GM21619 (cell line): ENCODE measurements at regions not wholly inside any gene's neighbourhood (a gene's known extent, or its start where the extent isn't known, plus 50 kb on each side); places are given as distances from the start of the nearest gene placed in this dataset.
"Not testable (repeated sequence)": the region's sequence is repeated elsewhere in the genome, so short reads cannot be mapped to it uniquely, and the experiment has no call there.

Experiments used
- ATAC-seq: cut with Tn5 transposase; IDR thresholded peaks from one replicate; pipeline ENCODE4 v1.9.1; 2021; ENCODE audit not compliant: unreplicated experiment

DNA sequence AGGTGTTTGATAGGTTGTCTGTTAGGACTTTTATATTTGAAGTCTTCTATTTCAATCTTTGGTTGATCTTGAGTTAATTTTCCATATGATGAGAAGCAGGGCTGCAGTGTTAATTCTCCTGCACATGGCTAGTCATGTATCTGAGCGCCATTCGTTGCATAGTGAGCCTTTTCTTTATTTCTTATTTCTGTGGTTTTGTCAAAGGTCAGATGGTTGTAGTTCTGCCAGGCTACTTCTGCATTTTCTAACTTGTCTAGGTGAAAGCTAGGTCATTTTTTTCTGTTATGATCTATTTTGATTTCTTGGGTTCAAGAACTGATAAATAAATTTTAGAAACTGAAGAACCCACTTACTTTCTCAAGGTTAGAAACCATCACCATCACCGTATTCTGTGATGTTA is 56.7 kb downstream of the CCDC74A start:
- no peak for ATAC-seq

GRCh38 chr2:131584940-131585339 is 57.3 kb downstream of the CCDC74A start:
- peak; percentile 52 for ATAC-seq

- peak; percentile 79 for ATAC-seq
Observed at GRCh38 chr2:131588152-131588873, 60.6 kb downstream of the CCDC74A start.

- not testable (repeated sequence) for ATAC-seq
Observed at GRCh38 chr2:131589126-131589525, 61.4 kb downstream of the CCDC74A start.

DNA sequence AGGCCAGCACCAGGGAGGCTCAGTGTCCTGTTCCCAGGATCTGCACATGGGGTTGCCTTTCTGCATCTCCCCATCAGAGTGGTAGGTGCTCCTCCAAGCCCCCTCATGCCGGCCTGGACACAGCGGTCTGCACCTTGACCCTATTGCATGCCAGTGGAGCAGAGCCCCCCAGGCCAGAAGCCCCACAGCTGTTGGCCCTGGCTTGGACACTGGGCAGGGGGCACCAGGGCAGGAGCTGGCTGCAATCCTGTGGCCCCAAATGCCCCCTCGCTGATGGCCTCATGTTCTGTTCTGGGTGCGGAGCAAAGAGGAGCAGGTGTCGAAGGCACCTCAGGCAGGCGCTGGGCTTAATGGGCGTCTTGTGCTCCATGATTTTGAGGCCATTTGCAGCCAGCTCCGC is 62.7 kb downstream of the CCDC74A start:
- no peak for ATAC-seq

GRCh38 chr2:131590896-131591295 is 63.2 kb downstream of the CCDC74A start:
- no peak for ATAC-seq

- ATAC-seq: not testable (repeated sequence)
Observed at GRCh38 chr2:131596561-131596960, 68.9 kb downstream of the CCDC74A start.

DNA sequence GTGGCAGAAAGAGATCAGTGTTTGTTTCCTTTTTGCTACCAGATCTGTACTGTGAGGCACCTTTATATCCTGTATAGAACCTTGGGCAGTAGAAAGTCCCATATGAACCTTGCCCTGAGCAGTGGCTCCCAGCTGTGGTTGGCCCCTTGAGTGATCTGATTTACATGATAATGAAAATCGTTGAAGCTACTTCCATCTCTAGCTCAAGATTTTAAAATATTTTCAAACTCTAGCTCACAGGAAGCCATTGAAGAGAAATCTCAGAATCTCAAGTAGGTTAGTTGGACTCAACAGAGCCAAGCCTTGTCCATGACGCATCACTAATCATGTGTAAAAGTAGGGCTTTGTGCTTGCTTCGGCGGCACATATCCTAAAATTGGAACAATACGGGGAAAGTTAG is 74.8 kb downstream of the CCDC74A start:
- ATAC-seq: not testable (repeated sequence)

DNA sequence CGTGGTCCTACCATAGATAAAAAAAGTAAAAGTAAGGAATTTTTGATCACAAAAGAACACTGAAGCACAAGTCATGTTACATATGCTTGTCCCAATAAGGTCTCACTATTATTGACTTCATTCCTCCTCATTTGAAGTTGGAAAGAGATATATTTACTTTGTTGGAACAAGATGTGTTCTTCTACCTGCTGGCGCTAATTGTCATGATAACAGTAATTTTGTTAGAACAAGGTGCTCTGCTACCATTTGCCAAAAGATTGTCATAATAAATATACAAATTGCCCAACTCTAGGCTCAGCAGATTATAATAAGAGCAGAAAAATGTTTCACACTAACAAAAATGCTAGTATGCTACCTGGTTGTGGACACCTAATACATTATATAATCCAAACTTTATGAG is 77.0 kb downstream of the CCDC74A start:
- ATAC-seq: not testable (repeated sequence)

DNA sequence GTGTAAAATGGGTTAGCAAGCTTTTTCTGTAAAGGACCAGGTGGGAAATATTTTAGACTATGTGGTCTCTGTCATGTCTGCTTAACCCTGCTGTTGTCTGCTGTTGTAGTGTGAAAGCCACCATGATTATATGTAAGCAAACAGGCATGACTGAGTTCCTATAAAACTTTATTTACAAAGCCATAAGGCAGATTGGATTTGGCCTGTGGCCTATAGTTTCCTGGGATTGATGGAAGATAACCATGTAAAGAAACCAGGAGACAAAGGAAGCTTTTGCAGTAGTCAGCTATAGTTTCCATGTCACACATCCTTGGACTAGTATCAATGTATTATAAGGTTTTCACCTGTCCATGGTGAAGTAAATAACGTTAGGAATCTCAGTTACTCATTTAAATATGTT is 78.7 kb downstream of the CCDC74A start:
- ATAC-seq: not testable (repeated sequence)

GRCh38 chr2:131607056-131607455 is 79.4 kb downstream of the CCDC74A start:
- not testable (repeated sequence) for ATAC-seq

GRCh38 chr2:131614539-131614938 is 86.9 kb downstream of the CCDC74A start:
- not testable (repeated sequence) for ATAC-seq

GRCh38 chr2:131618320-131618719 is 90.6 kb downstream of the CCDC74A start:
- ATAC-seq: not testable (repeated sequence)

DNA sequence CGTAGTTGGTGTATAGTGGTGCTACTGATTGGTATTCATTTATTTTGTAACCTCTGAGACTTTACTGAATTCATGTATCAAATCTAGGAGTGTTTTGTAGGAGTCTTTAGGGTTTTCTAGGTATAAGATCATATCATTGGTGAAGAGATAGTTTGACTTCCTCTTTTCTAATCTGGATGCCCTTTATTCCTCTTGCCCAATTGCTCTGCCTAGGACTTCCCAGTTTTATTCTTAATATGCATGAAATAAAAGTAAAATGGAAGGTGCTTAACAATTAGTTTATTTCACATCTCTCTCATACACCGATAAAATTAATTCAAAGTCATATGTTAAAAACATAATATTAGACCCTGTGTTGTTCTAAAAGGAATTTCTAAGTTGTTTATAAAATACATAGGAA is 95.2 kb downstream of the CCDC74A start:
- ATAC-seq: not testable (repeated sequence)

DNA sequence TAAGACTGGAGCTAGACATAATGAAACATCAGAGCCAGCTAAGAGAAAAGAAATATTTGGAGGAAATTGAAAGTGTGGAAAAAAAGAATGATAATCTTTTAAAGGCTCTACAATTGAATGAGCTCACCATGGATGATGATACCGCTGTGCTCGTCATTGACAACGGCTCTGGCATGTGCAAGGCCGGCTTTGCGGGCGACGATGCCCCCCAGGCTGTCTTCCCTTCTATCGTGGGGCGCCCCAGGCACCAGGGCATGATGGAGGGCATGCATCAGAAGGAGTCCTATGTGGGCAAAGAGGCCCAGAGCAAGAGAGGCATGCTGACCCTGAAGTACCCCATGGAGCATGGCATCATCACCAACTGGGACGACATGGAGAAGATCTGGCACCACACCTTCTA is 98.3 kb downstream of the CCDC74A start:
- not testable (repeated sequence) for ATAC-seq

DNA sequence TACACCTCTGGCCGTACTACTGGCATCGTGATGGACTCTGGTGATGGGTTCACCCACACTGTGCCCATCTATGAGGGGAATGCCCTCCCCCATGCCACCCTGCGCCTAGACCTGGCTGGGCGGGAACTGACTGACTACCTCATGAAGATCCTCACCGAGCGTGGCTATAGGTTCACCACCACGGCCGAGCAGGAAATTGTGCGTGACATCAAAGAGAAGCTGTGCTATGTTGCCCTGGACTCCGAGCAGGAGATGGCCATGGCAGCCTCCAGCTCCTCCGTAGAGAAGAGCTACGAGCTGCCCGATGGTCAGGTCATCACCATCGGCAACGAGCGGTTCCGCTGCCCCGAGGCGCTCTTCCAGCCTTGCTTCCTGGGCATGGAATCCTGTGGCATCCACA is 98.9 kb downstream of the CCDC74A start:
- not testable (repeated sequence) for ATAC-seq

- not testable (repeated sequence) for ATAC-seq
Observed at GRCh38 chr2:131627777-131628176, 100.1 kb downstream of the CCDC74A start.

- ATAC-seq: not testable (repeated sequence)
Observed at GRCh38 chr2:131631648-131632047, 104.0 kb downstream of the CCDC74A start.

DNA sequence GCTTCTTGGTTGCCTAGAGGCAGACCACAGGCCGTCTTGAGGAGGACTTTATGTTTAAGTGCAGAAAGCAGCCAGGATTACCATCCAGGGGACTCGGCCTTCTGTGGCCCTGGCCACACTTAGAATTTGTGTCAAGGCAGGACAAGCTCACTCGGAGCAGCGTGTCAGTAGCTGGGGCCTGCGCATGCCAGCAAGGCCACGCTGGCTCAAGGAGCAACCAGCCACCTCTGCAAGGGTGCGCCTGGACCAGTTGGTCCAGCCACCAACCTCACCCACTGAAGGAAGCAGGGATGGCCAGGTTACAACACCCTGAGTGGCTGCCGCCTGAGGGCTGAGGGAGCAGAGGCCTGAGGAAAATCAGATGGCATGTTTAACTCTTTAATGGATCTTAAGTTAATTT is 105.7 kb downstream of the CCDC74A start:
- not testable (repeated sequence) for ATAC-seq

GRCh38 chr2:131633827-131634695 is 106.4 kb downstream of the CCDC74A start:
- ATAC-seq: not testable (repeated sequence)

- ATAC-seq: no peak
Observed at GRCh38 chr2:131635611-131636010, 107.9 kb downstream of the CCDC74A start.
